ENCODE measurements at regions not wholly inside any gene's neighbourhood (a gene's known extent, or its start where the extent isn't known, plus 50 kb on each side); places are given as distances from the start of the nearest gene placed in this dataset.

DNA sequence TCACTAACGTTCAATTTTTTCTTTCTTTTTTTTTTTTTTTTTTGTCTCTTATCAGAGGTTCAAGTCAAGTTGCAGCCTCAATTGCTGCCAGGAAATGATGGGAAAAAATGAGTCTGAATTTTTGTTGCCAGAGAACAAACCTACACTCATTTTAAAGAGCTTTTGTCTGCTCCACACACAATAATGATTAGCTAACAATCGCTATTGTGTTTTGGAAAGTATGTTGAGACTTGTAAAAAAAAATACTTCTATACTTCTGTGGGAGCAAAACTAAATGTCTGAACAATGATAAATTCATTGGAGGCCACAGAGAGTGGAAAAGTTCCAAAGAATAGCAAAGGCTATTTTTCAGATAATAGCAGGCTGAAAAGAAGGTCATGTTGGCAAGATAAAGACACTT, 176.3 kb upstream of the LMCD1 start:
- TF ChIP-seq, protein P1, sequence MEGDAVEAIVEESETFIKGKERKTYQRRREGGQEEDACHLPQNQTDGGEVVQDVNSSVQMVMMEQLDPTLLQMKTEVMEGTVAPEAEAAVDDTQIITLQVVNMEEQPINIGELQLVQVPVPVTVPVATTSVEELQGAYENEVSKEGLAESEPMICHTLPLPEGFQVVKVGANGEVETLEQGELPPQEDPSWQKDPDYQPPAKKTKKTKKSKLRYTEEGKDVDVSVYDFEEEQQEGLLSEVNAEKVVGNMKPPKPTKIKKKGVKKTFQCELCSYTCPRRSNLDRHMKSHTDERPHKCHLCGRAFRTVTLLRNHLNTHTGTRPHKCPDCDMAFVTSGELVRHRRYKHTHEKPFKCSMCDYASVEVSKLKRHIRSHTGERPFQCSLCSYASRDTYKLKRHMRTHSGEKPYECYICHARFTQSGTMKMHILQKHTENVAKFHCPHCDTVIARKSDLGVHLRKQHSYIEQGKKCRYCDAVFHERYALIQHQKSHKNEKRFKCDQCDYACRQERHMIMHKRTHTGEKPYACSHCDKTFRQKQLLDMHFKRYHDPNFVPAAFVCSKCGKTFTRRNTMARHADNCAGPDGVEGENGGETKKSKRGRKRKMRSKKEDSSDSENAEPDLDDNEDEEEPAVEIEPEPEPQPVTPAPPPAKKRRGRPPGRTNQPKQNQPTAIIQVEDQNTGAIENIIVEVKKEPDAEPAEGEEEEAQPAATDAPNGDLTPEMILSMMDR (conservative IDR thresholded peaks at IDR 0.05 in 1 of 2, IDR thresholded peaks at IDR 0.05 in 1 of 2; ENCODE audit: low read depth in 1 of 2, low read length in 2 of 2) = no peak
- TF ChIP-seq EZH2 (IDR thresholded peaks at IDR 0.05; ENCODE audit: low read length, missing control alignments) = no peak
